ENCODE measurements at regions not wholly inside any gene's neighbourhood (a gene's known extent, or its start where the extent isn't known, plus 50 kb on each side); places are given as distances from the start of the nearest gene placed in this dataset.

DNA sequence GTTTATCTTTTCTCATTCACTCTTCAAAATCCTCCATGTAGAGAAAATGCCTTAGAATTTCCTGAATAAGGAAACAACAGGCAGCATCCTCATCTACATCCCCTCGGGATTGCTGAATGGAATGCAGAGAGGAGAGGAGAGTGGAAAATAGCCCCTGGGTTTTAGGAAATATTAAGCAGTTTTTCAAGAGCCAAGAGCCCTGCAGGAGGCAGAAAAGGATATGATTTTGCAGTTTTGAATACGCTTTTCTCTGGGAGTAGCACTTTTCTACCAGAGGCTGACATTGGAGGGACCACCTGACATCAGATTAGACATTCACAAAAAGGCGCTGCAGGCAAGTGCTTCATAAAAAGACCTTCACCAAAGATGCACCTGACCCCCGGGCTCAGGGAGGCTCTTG, 362.2 kb upstream of the SFSWAP start:
- Mint-ChIP-seq H3K4me1 (peaks cover 23% of the 10 kb centered on the region), H3K27ac (peak overlapping the region; percentile 41 to 54 (median 50)), H3K36me3 (ENCODE audit: low read depth) (no peaks in the 10 kb centered on the region), H3K27me3 (ENCODE audit: low read depth) (peaks cover 9% of the 10 kb centered on the region), H3K4me3 (no peak overlapping the region), H3K9me3 (no peaks in the 10 kb centered on the region)
- TF ChIP-seq CTCF (IDR thresholded peaks at IDR 0.05; ENCODE audit: unreplicated experiment in 3 of 3), result no peak

GRCh38 chr12:131349397-131350127, 361.3 kb upstream of the SFSWAP start:
- no peak for TF ChIP-seq CTCF (IDR thresholded peaks at IDR 0.05; ENCODE audit: unreplicated experiment in 3 of 3)
- Mint-ChIP-seq H3K27ac (peak overlapping the region; percentile 47 to 86 (median 65)), H3K27me3 (ENCODE audit: low read depth) (peaks cover 9% of the 10 kb centered on the region), H3K36me3 (ENCODE audit: low read depth) (no peaks in the 10 kb centered on the region), H3K4me3 (no peak overlapping the region), H3K4me1 (peaks cover 23% of the 10 kb centered on the region), H3K9me3 (no peaks in the 10 kb centered on the region)

DNA sequence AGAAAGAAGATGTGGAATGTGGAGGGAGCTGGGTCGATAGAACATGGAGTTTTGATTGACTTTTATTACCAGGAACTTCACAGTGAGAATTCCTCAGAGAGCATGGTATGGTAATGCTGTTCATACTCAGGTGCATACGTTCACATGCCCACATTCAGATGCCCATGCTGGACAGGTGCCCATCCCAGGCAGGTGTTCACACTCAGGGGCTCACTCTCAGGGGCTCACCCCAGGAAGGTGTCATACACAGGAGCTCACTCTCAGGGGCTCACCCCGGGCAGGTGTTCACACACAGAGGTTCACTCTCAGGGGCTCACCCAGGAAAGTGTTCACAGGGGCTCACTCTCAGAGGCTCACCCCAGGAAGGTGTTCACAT, 360.0 kb upstream of the SFSWAP start:
- no peaks in the 10 kb centered on the region for H3K36me3 Mint-ChIP-seq (ENCODE audit: low read depth)
- no peak for TF ChIP-seq CTCF (IDR thresholded peaks at IDR 0.05; ENCODE audit: unreplicated experiment in 3 of 3)
- H3K27me3 Mint-ChIP-seq (ENCODE audit: low read depth), result peaks cover 10% of the 10 kb centered on the region
- H3K27ac Mint-ChIP-seq, result no peak overlapping the region
- no peaks in the 10 kb centered on the region for H3K9me3 Mint-ChIP-seq
- peaks cover 31% of the 10 kb centered on the region for H3K4me1 Mint-ChIP-seq
- H3K4me3 Mint-ChIP-seq, result no peak overlapping the region

GRCh38 chr12:131351319-131352028, 359.4 kb upstream of the SFSWAP start:
- Mint-ChIP-seq H3K4me1 (peaks cover 36% of the 10 kb centered on the region), H3K4me3 (no peak overlapping the region), H3K36me3 (ENCODE audit: low read depth) (no peaks in the 10 kb centered on the region), H3K27ac (no peak overlapping the region), H3K9me3 (no peaks in the 10 kb centered on the region), H3K27me3 (ENCODE audit: low read depth) (peaks cover 15% of the 10 kb centered on the region)
- no peak for TF ChIP-seq CTCF (IDR thresholded peaks at IDR 0.05; ENCODE audit: unreplicated experiment in 3 of 3)

- H3K27me3 Mint-ChIP-seq (ENCODE audit: low read depth), result peaks cover 15% of the 10 kb centered on the region
- H3K36me3 Mint-ChIP-seq (ENCODE audit: low read depth), result no peaks in the 10 kb centered on the region
- peaks cover 44% of the 10 kb centered on the region for H3K4me1 Mint-ChIP-seq
- H3K9me3 Mint-ChIP-seq, result no peaks in the 10 kb centered on the region
- no peak for TF ChIP-seq CTCF (IDR thresholded peaks at IDR 0.05; ENCODE audit: unreplicated experiment in 3 of 3)
- no peak overlapping the region for H3K27ac Mint-ChIP-seq
- H3K4me3 Mint-ChIP-seq, result no peak overlapping the region
Observed at GRCh38 chr12:131352296-131352900, 358.5 kb upstream of the SFSWAP start.
